Fibroblast of mammary gland (primary cell): ENCODE measurements at regions not wholly inside any gene's neighbourhood (a gene's known extent, or its start where the extent isn't known, plus 50 kb on each side); places are given as distances from the start of the nearest gene placed in this dataset.

Experiments used
- DNase-seq: peaks from one replicate; pipeline ENCODE4 v3.0.0-alpha.2; 2010; ENCODE audit warnings: low read depth
- H3K4me3 ChIP-seq: 2 replicates; pipeline ENCODE4 v1.5.1; 2011; ENCODE audit warnings: low read depth, mild to moderate bottlenecking, low read length, moderate library complexity; ENCODE audit not compliant: control insufficient read depth
- CTCF ChIP-seq: conservative IDR thresholded peaks from 2 replicates; pipeline ENCODE4 v1.5.1; 2011; ENCODE audit warnings: low read depth, low read length, inconsistent platforms; ENCODE audit not compliant: control insufficient read depth, insufficient read depth

DNA sequence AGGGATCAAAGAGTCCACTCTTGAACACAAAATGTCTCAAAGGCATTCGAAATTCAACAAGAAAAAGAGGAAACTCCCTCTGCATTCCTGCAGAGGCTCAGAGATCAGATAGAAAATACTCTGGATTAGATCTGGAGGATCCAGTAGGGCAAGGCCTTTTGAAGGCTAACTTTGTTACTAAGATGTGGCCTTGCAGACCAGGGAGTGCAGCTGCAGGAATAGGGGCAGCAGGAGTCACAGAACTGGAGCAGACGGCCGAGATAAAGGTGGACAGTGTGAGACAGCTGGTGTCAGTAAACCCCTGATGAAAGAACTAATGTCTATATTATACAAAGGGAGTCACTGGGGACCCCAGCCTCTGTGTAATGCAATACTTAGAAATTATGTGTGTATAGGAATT is 84.5 kb upstream of the PLSCR4 start:
- DNase-seq, result no peak
- no peak overlapping the region for H3K4me3 ChIP-seq
- TF ChIP-seq CTCF, result no peak

DNA sequence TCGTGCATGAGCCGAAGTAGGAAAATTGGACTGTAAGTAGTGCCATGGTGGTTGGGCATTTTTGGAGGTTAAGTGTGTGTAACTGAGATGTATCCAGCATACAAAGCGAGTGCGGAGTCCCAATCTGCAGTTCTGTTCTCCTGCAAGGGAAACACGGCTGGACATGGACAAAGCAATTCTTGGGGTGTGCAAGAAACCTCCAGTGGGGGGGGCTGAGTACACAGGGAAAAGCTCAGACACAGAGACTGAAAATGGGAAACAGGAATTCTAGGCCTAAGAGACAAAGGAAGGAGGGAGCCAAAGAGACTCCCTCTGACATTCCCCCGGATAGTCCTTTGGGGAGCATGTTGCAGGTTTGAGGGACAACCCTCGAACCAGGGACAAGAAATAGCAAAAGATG is 83.2 kb upstream of the PLSCR4 start:
- no peak overlapping the region for H3K4me3 ChIP-seq
- peak; percentile 54 for DNase-seq
- peak; percentile 46 for TF ChIP-seq CTCF

- no peak overlapping the region for H3K4me3 ChIP-seq
- TF ChIP-seq CTCF, result no peak
- no peak for DNase-seq
These were observed 81.1 kb upstream of the PLSCR4 start for GRCh38 chr3:146331967-146332366.

GRCh38 chr3:146326875-146327543 is 76.1 kb upstream of the PLSCR4 start:
- peak; percentile 62 for TF ChIP-seq CTCF
- DNase-seq, result peak; percentile 83
- H3K4me3 ChIP-seq, result no peak overlapping the region

GRCh38 chr3:146325170-146325569 is 74.3 kb upstream of the PLSCR4 start:
- no peak for TF ChIP-seq CTCF
- H3K4me3 ChIP-seq, result no peak overlapping the region
- DNase-seq, result peak; percentile 27

- no peak for DNase-seq
- TF ChIP-seq CTCF, result no peak
- no peak overlapping the region for H3K4me3 ChIP-seq
These were observed 71.4 kb upstream of the PLSCR4 start for GRCh38 chr3:146322216-146322817.
